ENCODE measurements at regions not wholly inside any gene's neighbourhood (a gene's known extent, or its start where the extent isn't known, plus 50 kb on each side); places are given as distances from the start of the nearest gene placed in this dataset.

- no peak for TF ChIP-seq CTCF (IDR thresholded peaks at IDR 0.05)
- ChIA-PET CTCF (no interaction called here), POLR2A (no interaction called here)
- ATAC-seq (ENCODE audit: low read depth), result no peak
- Mint-ChIP-seq H3K27me3 (no peaks in the 10 kb centered on the region), H3K4me1 (no peaks in the 10 kb centered on the region), H3K9me3 (peaks cover 2% of the 10 kb centered on the region), H3K27ac (no peak overlapping the region), H3K36me3 (ENCODE audit: low read depth) (no peaks in the 10 kb centered on the region), H3K4me3 (no peak overlapping the region)
- DNase-seq, result no peak
- intact Hi-C loops (cut with micrococcal nuclease), result no loop called here
Measured at GRCh38 chr4:60934566-60935295, 265.4 kb upstream of the ADGRL3 start.

- CTCF ChIA-PET, result no interaction called here
- POLR2A ChIA-PET, result no interaction called here
- ATAC-seq (ENCODE audit: low read depth), result no peak
- H3K9me3 Mint-ChIP-seq, result peaks cover 7% of the 10 kb centered on the region
- no peaks in the 10 kb centered on the region for H3K36me3 Mint-ChIP-seq (ENCODE audit: low read depth)
- H3K4me3 Mint-ChIP-seq, result no peak overlapping the region
- no peak for DNase-seq
- intact Hi-C loops (cut with micrococcal nuclease), result no loop called here
- no peaks in the 10 kb centered on the region for H3K27me3 Mint-ChIP-seq
- no peaks in the 10 kb centered on the region for H3K4me1 Mint-ChIP-seq
- no peak for TF ChIP-seq CTCF (IDR thresholded peaks at IDR 0.05)
- H3K27ac Mint-ChIP-seq, result no peak overlapping the region
Measured at GRCh38 chr4:60938181-60938580, 261.9 kb upstream of the ADGRL3 start.

- no peak for ATAC-seq (ENCODE audit: low read depth)
- POLR2A ChIA-PET, result no interaction called here
- H3K4me3 Mint-ChIP-seq, result no peak overlapping the region
Measured at GRCh38 chr4:60938621-60939020, 261.5 kb upstream of the ADGRL3 start.

GRCh38 chr4:60944060-60944459 lies 256.1 kb upstream of the ADGRL3 start:
- H3K36me3 Mint-ChIP-seq (ENCODE audit: low read depth), result no peaks in the 10 kb centered on the region
- no peaks in the 10 kb centered on the region for H3K27me3 Mint-ChIP-seq
- no peak overlapping the region for H3K4me3 Mint-ChIP-seq
- TF ChIP-seq CTCF (IDR thresholded peaks at IDR 0.05), result no peak
- peaks cover 9% of the 10 kb centered on the region for H3K9me3 Mint-ChIP-seq
- DNase-seq (no peak), ATAC-seq (ENCODE audit: low read depth) (no peak)
- no peak overlapping the region for H3K27ac Mint-ChIP-seq
- POLR2A ChIA-PET, result no interaction called here
- no peaks in the 10 kb centered on the region for H3K4me1 Mint-ChIP-seq
- CTCF ChIA-PET, result no interaction called here
- intact Hi-C loops (cut with micrococcal nuclease), result no loop called here

More at GRCh38 chr4:60938621-60939020, 261.5 kb upstream of the ADGRL3 start:
- no peak for TF ChIP-seq CTCF (IDR thresholded peaks at IDR 0.05)
- Mint-ChIP-seq H3K36me3 (ENCODE audit: low read depth) (no peaks in the 10 kb centered on the region), H3K27ac (no peak overlapping the region), H3K9me3 (peaks cover 9% of the 10 kb centered on the region), H3K27me3 (no peaks in the 10 kb centered on the region), H3K4me1 (no peaks in the 10 kb centered on the region)
- CTCF ChIA-PET, result no interaction called here
- no peak for DNase-seq
- intact Hi-C loops (cut with micrococcal nuclease), result no loop called here

- no peak for ATAC-seq (ENCODE audit: low read depth)
- TF ChIP-seq CTCF (IDR thresholded peaks at IDR 0.05), result no peak
- no peak overlapping the region for H3K4me3 Mint-ChIP-seq
- ChIA-PET CTCF (no interaction called here), POLR2A (no interaction called here)
- H3K36me3 Mint-ChIP-seq (ENCODE audit: low read depth), result no peaks in the 10 kb centered on the region
- DNase-seq, result no peak
- no peak overlapping the region for H3K27ac Mint-ChIP-seq
- intact Hi-C loops (cut with micrococcal nuclease), result no loop called here
- H3K4me1 Mint-ChIP-seq, result no peaks in the 10 kb centered on the region
- H3K27me3 Mint-ChIP-seq, result no peaks in the 10 kb centered on the region
- peaks cover 9% of the 10 kb centered on the region for H3K9me3 Mint-ChIP-seq
Measured at GRCh38 chr4:60945641-60946040, 254.5 kb upstream of the ADGRL3 start.
